ENCODE measurements at regions not wholly inside any gene's neighbourhood (a gene's known extent, or its start where the extent isn't known, plus 50 kb on each side); places are given as distances from the start of the nearest gene placed in this dataset.
"Not testable (repeated sequence)": the region's sequence is repeated elsewhere in the genome, so short reads cannot be mapped to it uniquely, and the experiment has no call there.

DNA sequence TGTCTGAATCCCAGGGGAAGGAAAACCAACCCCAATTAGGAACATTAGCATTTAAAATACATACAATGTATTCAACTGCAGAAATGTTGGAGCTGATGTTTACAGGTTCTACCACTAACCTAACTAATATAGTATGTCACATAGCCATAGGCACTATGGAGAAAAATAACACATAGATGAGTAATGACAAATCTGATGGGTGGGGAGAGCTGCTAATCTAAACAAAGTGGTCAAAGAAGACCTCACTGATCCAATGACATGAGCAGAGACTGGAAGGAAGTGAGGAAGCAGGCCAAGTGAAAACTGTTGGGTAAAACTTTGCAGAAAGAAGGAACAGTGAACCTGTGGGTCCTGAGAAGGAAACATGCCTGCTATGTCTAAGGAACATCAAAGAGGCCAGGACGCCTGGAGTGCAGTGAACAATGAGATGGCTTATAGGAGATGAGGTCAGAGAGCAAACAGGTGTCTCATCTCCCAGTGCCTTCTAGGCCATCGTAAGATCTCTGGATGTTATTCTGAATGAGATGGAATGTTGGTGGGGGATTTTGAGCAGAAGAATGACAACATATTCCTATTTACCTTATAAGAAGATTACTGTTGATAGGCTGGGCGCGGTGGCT, 135.7 kb downstream of the ALDH8A1 start:
- H3K27me3 ChIP-seq = no peaks in the 10 kb centered on the region
- H3K27ac ChIP-seq = no peak overlapping the region
- TF ChIP-seq, protein P1, sequence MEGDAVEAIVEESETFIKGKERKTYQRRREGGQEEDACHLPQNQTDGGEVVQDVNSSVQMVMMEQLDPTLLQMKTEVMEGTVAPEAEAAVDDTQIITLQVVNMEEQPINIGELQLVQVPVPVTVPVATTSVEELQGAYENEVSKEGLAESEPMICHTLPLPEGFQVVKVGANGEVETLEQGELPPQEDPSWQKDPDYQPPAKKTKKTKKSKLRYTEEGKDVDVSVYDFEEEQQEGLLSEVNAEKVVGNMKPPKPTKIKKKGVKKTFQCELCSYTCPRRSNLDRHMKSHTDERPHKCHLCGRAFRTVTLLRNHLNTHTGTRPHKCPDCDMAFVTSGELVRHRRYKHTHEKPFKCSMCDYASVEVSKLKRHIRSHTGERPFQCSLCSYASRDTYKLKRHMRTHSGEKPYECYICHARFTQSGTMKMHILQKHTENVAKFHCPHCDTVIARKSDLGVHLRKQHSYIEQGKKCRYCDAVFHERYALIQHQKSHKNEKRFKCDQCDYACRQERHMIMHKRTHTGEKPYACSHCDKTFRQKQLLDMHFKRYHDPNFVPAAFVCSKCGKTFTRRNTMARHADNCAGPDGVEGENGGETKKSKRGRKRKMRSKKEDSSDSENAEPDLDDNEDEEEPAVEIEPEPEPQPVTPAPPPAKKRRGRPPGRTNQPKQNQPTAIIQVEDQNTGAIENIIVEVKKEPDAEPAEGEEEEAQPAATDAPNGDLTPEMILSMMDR (IDR thresholded peaks at IDR 0.05) = no peak
- no peaks in the 10 kb centered on the region for H3K4me1 ChIP-seq
- no peaks in the 10 kb centered on the region for H3K9me3 ChIP-seq
- no peak for DNase-seq (ENCODE audit: low spot score)
- H3K4me3 ChIP-seq = no peak overlapping the region
- H3K36me3 ChIP-seq = no peaks in the 10 kb centered on the region

DNA sequence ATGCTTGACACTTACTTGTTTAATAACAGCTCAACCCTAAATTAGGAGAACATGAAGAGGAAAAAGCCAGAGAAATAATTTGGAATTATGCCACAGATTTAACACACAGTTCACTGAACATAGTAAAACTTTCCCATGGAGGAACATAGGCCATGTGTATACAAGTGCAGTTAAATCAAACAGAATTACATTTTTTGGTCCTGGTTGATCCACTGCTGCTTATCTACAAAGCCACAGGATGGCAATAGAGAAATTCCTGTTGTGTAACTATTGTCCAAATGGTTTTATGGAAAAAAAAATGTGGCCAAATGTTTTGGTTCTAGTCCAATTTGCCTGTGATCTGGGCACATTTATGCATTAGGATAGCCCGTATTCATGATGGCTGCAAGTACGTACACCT, 136.8 kb downstream of the ALDH8A1 start:
- TF ChIP-seq, protein P1 (IDR thresholded peaks at IDR 0.05) = no peak
- Histone ChIP-seq H3K4me3 (no peak overlapping the region), H3K9me3 (no peaks in the 10 kb centered on the region), H3K36me3 (no peaks in the 10 kb centered on the region), H3K27ac (no peak overlapping the region), H3K27me3 (no peaks in the 10 kb centered on the region), H3K4me1 (no peaks in the 10 kb centered on the region)
- no peak for DNase-seq (ENCODE audit: low spot score)

DNA sequence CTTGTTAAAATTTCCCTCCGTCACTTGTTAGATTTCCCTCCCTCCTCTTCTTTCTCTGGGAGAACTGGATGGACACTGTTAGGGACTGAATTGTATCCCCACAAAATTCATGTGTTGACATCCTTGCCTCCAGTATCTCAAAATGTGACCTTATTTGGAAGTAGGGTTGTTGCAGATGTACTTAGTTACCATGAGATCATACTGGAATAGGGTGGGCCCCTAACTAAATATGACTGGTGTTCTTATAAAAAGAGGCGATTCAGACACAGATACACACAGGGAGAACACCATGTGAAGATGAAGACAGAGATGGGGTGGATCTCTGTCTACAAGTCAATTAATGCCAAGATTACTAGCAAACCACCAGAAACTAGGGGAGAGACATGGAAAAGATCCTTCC, 139.5 kb downstream of the ALDH8A1 start:
- Histone ChIP-seq H3K27ac (no peak overlapping the region), H3K36me3 (no peaks in the 10 kb centered on the region), H3K9me3 (no peaks in the 10 kb centered on the region), H3K4me1 (no peaks in the 10 kb centered on the region), H3K27me3 (no peaks in the 10 kb centered on the region), H3K4me3 (no peak overlapping the region)
- DNase-seq (ENCODE audit: low spot score) = no peak
- TF ChIP-seq, protein P1 (IDR thresholded peaks at IDR 0.05) = no peak

DNA sequence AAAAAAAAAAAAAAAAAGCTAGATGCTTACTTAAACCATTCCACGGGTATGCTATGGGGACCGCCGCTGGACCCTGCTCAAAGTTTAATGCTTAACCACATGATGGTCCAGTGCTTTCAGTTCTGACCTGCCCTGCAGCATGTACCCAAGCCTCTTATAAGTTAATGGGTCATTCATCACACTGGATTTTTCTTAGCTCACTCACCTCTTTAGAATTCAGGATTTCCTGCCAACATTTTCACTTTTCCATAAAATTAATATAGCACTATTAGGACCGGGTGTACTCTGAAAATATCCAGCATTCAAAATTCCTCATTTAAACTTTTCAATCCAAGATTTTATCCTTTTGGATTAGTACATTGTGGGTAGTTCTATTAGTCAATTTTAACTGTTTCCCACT, 140.8 kb downstream of the ALDH8A1 start:
- DNase-seq (ENCODE audit: low spot score) = no peak
- H3K27ac ChIP-seq = no peak overlapping the region
- H3K4me3 ChIP-seq = no peak overlapping the region
- no peaks in the 10 kb centered on the region for H3K4me1 ChIP-seq
- H3K9me3 ChIP-seq = no peaks in the 10 kb centered on the region
- no peaks in the 10 kb centered on the region for H3K27me3 ChIP-seq
- H3K36me3 ChIP-seq = no peaks in the 10 kb centered on the region
- TF ChIP-seq, protein P1 (IDR thresholded peaks at IDR 0.05) = no peak

DNA sequence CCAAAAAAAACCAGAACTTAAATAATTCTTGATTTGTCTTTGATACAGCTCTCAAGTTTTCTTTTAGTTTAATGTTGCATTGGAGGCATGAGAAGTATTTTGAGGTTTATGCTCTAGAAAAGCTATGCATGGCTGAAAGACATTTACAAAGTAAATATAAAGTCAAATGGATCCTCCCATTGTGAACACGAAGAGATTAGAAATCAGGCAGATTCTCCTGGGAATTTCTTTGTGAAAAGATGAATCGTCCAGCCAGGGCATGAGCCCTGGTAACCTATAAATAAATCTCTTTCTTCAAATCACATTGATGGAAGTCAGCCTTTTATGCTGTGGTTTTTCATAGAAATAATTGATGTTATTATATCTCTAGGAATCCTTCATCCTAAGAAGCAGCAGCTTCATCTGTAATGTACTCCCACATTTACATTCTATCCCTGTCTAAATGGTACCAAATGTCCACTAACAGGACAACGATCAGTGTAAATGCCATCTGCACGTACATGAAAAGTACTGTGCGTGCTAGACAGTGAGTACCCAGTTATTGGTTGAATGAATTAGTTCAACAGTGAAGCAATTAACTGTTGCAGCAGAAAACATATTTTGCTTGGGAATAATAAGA, 143.6 kb downstream of the ALDH8A1 start:
- no peak for DNase-seq (ENCODE audit: low spot score)
- no peaks in the 10 kb centered on the region for H3K9me3 ChIP-seq
- H3K27me3 ChIP-seq = no peaks in the 10 kb centered on the region
- H3K36me3 ChIP-seq = no peaks in the 10 kb centered on the region
- TF ChIP-seq, protein P1 (IDR thresholded peaks at IDR 0.05) = no peak
- H3K27ac ChIP-seq = no peak overlapping the region
- H3K4me1 ChIP-seq = no peaks in the 10 kb centered on the region
- no peak overlapping the region for H3K4me3 ChIP-seq

DNA sequence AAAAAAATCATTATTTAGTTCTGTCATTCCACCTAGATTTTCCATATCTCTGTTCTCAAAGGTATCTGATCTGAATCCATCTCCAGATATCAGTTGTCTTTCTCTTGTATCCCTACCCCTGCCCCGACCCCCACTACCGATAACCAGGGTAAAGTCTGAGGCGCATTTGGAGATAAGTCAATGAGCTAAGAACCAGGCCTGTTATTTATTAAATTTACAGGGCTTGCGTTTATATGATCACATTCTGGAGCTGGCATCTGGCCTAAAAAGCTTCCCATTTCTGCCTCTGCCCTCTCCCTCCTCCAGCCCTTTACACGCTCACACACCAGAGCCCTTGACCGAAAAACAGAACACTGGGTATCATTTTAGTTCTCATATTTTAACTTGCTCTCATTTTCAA, 144.7 kb downstream of the ALDH8A1 start:
- Histone ChIP-seq H3K36me3 (no peaks in the 10 kb centered on the region), H3K4me3 (no peak overlapping the region), H3K9me3 (no peaks in the 10 kb centered on the region), H3K27ac (no peak overlapping the region), H3K4me1 (no peaks in the 10 kb centered on the region), H3K27me3 (no peaks in the 10 kb centered on the region)
- TF ChIP-seq, protein P1 (IDR thresholded peaks at IDR 0.05) = no peak
- DNase-seq (ENCODE audit: low spot score) = no peak

DNA sequence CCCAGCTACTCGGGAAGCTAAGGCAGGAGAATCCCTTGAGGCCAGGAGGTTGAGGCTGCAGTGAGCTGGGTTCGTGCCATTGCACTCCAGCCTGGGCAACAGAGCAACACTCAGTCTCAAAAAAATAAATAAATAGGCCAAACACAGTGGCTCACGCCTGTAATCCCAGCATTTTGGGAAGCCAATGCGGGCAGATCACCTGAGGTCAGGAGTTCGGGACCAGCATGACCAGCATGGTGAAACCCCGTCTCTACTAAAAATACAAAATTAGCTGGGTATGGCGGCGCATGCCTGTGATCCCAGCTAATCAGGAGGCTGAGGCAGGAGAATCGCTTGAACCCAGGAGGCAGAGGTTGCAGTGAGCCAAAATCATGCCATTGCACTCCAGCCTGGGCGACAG, 145.6 kb downstream of the ALDH8A1 start:
- not testable (repeated sequence) for DNase-seq (ENCODE audit: low spot score); H3K4me3 ChIP-seq; H3K9me3 ChIP-seq; H3K36me3 ChIP-seq; H3K27ac ChIP-seq; H3K4me1 ChIP-seq; H3K27me3 ChIP-seq
